WTC11 (cell line): ENCODE measurements at regions not wholly inside any gene's neighbourhood (a gene's known extent, or its start where the extent isn't known, plus 50 kb on each side); places are given as distances from the start of the nearest gene placed in this dataset.

Experiments
- ATAC-seq: fragments of 200-7000 bp; cut with Tn5 transposase; 2 replicates; pipeline ENCODE4 v1.10.0; 2021; ENCODE audit warnings: mild to moderate bottlenecking, moderate library complexity
- CTCF ChIA-PET: fragments of 300-600 bp; sonication (Branson Sonifier 250); formaldehyde crosslinking; loops from one replicate; lab custom pipeline; 2021; ENCODE audit warnings: antibody characterized with exemption; lab: Charles Lee
- POLR2A ChIA-PET: fragments of 350-600 bp; sonication (Branson Sonifier 250); formaldehyde crosslinking; loops from one replicate; lab custom pipeline; 2021; ENCODE audit warnings: antibody characterized with exemption; lab: Charles Lee
- DNase-seq: peaks from one replicate; pipeline ENCODE4 v3.0.0; 2021; ENCODE audit warnings: low spot score
- H3K27ac Mint-ChIP-seq: 2 replicates; pipeline ENCODE4 v1.8.0; 2021; ENCODE audit warnings: mixed read lengths
- H3K27me3 Mint-ChIP-seq: 2 replicates; pipeline ENCODE4 v1.8.0; 2021; ENCODE audit warnings: low read depth, mild to moderate bottlenecking, moderate library complexity, mixed read lengths
- H3K36me3 Mint-ChIP-seq: 2 replicates; pipeline ENCODE4 v1.8.0; 2021; ENCODE audit warnings: mixed read lengths
- H3K4me1 Mint-ChIP-seq: 2 replicates; pipeline ENCODE4 v1.8.0; 2022; ENCODE audit warnings: mixed read lengths
- H3K4me3 Mint-ChIP-seq: 2 replicates; pipeline ENCODE4 v1.8.0; 2021; ENCODE audit warnings: mild to moderate bottlenecking, moderate library complexity, mixed read lengths
- H3K9me3 Mint-ChIP-seq: 2 replicates; pipeline ENCODE4 v1.8.0; 2021; ENCODE audit warnings: mixed read lengths
- CREM ChIP-seq: sonication (generic); formaldehyde crosslinking; IDR thresholded peaks from 2 replicates; pipeline ENCODE4 v1.8.1; 2022; ENCODE audit warnings: mild to moderate bottlenecking, missing genetic modification reagents, moderate library complexity
- ELF4 ChIP-seq: sonication (generic); formaldehyde crosslinking; IDR thresholded peaks from 2 replicates; pipeline ENCODE4 v1.8.1; 2022; ENCODE audit warnings: low read depth, mild to moderate bottlenecking, moderate library complexity, missing genetic modification reagents
- EMX1 ChIP-seq: fragments of 250-450 bp; sonication (Bioruptor Pico); IDR thresholded peaks from 2 replicates; pipeline ENCODE4 v1.8.0; 2021; ENCODE audit warnings: mild to moderate bottlenecking
- GABPB1 ChIP-seq: sonication (generic); formaldehyde crosslinking; IDR thresholded peaks from 2 replicates; pipeline ENCODE4 v1.8.1; 2023; ENCODE audit warnings: mild to moderate bottlenecking, missing genetic modification reagents
- GRHL2 ChIP-seq: fragments of 250-450 bp; sonication (Bioruptor Pico); IDR thresholded peaks from 2 replicates; pipeline ENCODE4 v1.8.0; 2022; ENCODE audit warnings: mild to moderate bottlenecking, moderate library complexity; ENCODE audit not compliant: insufficient replicate concordance, severe bottlenecking
- HMGA2 ChIP-seq: fragments of 250-450 bp; sonication (Bioruptor Pico); IDR thresholded peaks from 2 replicates; pipeline ENCODE4 v1.4.0; 2021; ENCODE audit warnings: mild to moderate bottlenecking, moderate library complexity
- IRF2 ChIP-seq: sonication (generic); formaldehyde crosslinking; IDR thresholded peaks from 2 replicates; pipeline ENCODE4 v1.8.0; 2022; ENCODE audit warnings: low read depth, missing genetic modification reagents, borderline replicate concordance
- KAT7 ChIP-seq: sonication (generic); formaldehyde crosslinking; IDR thresholded peaks from 2 replicates; pipeline ENCODE4 v1.8.1; 2023; ENCODE audit warnings: missing genetic modification reagents, mild to moderate bottlenecking, borderline replicate concordance
- MYBL2 ChIP-seq: sonication (generic); formaldehyde crosslinking; IDR thresholded peaks from 2 replicates; pipeline ENCODE4 v1.8.1; 2023; ENCODE audit warnings: mild to moderate bottlenecking, moderate library complexity, missing genetic modification reagents
- NFATC4 ChIP-seq: fragments of 250-450 bp; sonication (Bioruptor Pico); IDR thresholded peaks from 2 replicates; pipeline ENCODE4 v1.9.0; 2021; ENCODE audit warnings: mild to moderate bottlenecking
- NFYB ChIP-seq: sonication (generic); formaldehyde crosslinking; conservative IDR thresholded peaks from 2 replicates; pipeline ENCODE4 v1.8.0; 2022; ENCODE audit warnings: low read depth, missing genetic modification reagents
- NR1H2 ChIP-seq: sonication (generic); formaldehyde crosslinking; IDR thresholded peaks from 2 replicates; pipeline ENCODE4 v1.9.0; 2021; ENCODE audit warnings: mild to moderate bottlenecking, moderate library complexity, missing genetic modification reagents
- SMAD3 ChIP-seq: sonication (generic); formaldehyde crosslinking; IDR thresholded peaks from 2 replicates; pipeline ENCODE4 v1.8.0; 2022; ENCODE audit warnings: missing genetic modification reagents, mild to moderate bottlenecking, borderline replicate concordance
- TEAD1 ChIP-seq: sonication (generic); formaldehyde crosslinking; IDR thresholded peaks from 2 replicates; pipeline ENCODE4 v1.8.0; 2022; ENCODE audit warnings: mild to moderate bottlenecking, missing genetic modification reagents
- TEAD4 ChIP-seq: sonication (generic); formaldehyde crosslinking; IDR thresholded peaks from 2 replicates; pipeline ENCODE4 v1.8.0; 2022; ENCODE audit warnings: mild to moderate bottlenecking, missing genetic modification reagents
- ZNF232 ChIP-seq: sonication (generic); formaldehyde crosslinking; IDR thresholded peaks from 2 replicates; pipeline ENCODE4 v1.8.0; 2022; ENCODE audit warnings: mild to moderate bottlenecking, missing genetic modification reagents
- ZNF416 ChIP-seq: fragments of 250-450 bp; sonication (Bioruptor Pico); IDR thresholded peaks from 2 replicates; pipeline ENCODE4 v1.9.0; 2021; ENCODE audit warnings: mild to moderate bottlenecking, inconsistent platforms
- TF ChIP-seq, protein P1 (sequence below): sonication (generic); formaldehyde crosslinking; IDR thresholded peaks from 2 replicates; pipeline ENCODE4 v1.8.1; 2023; ENCODE audit warnings: mild to moderate bottlenecking, moderate library complexity, missing genetic modification reagents
- TF ChIP-seq, protein P2 (sequence below): sonication (generic); formaldehyde crosslinking; IDR thresholded peaks from 2 replicates; pipeline ENCODE4 v1.8.0; 2022; ENCODE audit warnings: mild to moderate bottlenecking, missing genetic modification reagents
- TF ChIP-seq, protein P3 (sequence below): sonication (generic); formaldehyde crosslinking; conservative IDR thresholded peaks from 2 replicates; pipeline ENCODE4 v1.8.1; 2022; ENCODE audit warnings: mild to moderate bottlenecking, missing genetic modification reagents
- TF ChIP-seq, protein P4 (sequence below): sonication (generic); formaldehyde crosslinking; IDR thresholded peaks from 2 replicates; pipeline ENCODE4 v1.8.0; 2022; ENCODE audit warnings: mild to moderate bottlenecking, missing genetic modification reagents
- TF ChIP-seq, protein P5 (sequence below): sonication (generic); formaldehyde crosslinking; IDR thresholded peaks from 2 replicates; pipeline ENCODE4 v1.8.0; 2023; ENCODE audit warnings: missing genetic modification reagents, mild to moderate bottlenecking, borderline replicate concordance

DNA sequence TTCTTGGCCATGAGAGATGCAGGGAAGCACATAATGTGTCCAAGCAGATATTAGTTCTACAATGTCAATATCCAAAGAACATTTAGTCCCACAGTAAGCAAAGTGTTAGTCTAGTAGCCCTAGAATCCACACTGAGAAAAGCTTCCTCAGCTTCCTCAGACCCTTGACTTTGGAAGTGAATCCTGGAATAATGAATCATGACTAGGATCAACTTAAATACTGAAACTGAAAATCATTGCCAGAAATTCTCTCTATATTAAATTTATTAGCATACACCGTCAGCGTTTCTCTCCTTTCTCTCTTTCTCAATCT, 356.9 kb upstream of the ACVR2A start:
- CTCF ChIA-PET = no interaction called here
- Mint-ChIP-seq H3K4me1 (peaks cover 69% of the 10 kb centered on the region), H3K4me3 (no peak overlapping the region)

DNA sequence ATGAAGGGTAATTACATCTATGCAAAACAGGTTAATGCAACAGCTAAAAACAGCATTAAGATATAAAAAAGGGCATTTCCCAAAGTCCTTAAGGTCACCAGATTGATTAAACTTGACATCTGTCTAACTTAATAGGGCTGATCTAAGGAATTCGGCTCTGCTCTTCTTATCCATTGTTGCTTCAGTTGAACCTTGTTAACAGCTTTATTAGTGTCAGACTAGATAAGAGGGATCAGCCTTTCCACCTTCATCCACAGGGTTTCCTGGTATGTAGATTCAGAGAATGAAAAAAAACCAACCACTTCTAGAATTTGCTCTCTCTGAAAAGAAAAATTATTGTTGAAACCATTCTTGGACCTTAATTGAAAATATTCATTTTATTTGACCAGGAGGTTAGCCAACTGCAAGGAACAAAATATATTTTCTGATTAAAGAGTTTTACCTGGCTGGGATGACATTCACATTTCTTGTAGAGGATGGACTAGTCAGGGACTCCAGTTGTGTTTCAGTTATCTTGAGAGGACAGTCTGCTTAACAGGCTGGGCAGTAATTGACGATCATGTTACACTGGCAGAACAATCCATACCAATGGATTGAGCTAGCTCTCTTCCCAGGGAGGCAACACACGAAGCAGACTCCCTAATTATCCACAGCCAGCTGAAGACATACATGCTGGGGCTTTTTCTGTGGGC, 357.4 kb upstream of the ACVR2A start:
- POLR2A ChIA-PET = no interaction called here
- H3K4me3 Mint-ChIP-seq = no peak overlapping the region
- no peak overlapping the region for H3K27ac Mint-ChIP-seq
- CTCF ChIA-PET = interaction anchor here (0.7 to 0.9 kb wide), 2 partner anchors 38 to 754 kb away, joined by 3 to 4 read pairs; no protein-coding TSS in a partner anchor
- H3K27me3 Mint-ChIP-seq = no peaks in the 10 kb centered on the region; the same call in 1 of the 2 replicates
- H3K4me1 Mint-ChIP-seq = peaks cover 70% of the 10 kb centered on the region
- TF ChIP-seq ZNF416 (no peak), ELF4 (CRISPR knock-in tag) (no peak), NFATC4 (CRISPR knock-in tag) (no peak), CREM (no peak), HMGA2 (no peak), ZNF232 (CRISPR knock-in tag) (no peak), EMX1 (no peak), NFYB (CRISPR knock-in tag) (no peak), MYBL2 (CRISPR knock-in tag) (no peak), NR1H2 (CRISPR knock-in tag) (no peak), TEAD1 (CRISPR knock-in tag) (no peak), GRHL2 (CRISPR knock-in tag) (no peak), SMAD3 (no peak), IRF2 (CRISPR knock-in tag) (no peak), KAT7 (CRISPR knock-in tag) (no peak)
- TF ChIP-seq, protein P1, sequence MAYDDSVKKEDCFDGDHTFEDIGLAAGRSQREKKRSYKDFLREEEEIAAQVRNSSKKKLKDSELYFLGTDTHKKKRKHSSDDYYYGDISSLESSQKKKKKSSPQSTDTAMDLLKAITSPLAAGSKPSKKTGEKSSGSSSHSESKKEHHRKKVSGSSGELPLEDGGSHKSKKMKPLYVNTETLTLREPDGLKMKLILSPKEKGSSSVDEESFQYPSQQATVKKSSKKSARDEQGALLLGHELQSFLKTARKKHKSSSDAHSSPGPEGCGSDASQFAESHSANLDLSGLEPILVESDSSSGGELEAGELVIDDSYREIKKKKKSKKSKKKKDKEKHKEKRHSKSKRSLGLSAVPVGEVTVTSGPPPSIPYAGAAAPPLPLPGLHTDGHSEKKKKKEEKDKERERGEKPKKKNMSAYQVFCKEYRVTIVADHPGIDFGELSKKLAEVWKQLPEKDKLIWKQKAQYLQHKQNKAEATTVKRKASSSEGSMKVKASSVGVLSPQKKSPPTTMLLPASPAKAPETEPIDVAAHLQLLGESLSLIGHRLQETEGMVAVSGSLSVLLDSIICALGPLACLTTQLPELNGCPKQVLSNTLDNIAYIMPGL = no peak
- TF ChIP-seq, protein P2, sequence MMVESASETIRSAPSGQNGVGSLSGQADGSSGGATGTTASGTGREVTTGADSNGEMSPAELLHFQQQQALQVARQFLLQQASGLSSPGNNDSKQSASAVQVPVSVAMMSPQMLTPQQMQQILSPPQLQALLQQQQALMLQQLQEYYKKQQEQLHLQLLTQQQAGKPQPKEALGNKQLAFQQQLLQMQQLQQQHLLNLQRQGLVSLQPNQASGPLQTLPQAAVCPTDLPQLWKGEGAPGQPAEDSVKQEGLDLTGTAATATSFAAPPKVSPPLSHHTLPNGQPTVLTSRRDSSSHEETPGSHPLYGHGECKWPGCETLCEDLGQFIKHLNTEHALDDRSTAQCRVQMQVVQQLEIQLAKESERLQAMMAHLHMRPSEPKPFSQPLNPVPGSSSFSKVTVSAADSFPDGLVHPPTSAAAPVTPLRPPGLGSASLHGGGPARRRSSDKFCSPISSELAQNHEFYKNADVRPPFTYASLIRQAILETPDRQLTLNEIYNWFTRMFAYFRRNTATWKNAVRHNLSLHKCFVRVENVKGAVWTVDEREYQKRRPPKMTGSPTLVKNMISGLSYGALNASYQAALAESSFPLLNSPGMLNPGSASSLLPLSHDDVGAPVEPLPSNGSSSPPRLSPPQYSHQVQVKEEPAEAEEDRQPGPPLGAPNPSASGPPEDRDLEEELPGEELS (CRISPR knock-in tag) = no peak
- TF ChIP-seq, protein P3, sequence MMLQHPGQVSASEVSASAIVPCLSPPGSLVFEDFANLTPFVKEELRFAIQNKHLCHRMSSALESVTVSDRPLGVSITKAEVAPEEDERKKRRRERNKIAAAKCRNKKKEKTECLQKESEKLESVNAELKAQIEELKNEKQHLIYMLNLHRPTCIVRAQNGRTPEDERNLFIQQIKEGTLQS = no peak
- TF ChIP-seq, protein P4, sequence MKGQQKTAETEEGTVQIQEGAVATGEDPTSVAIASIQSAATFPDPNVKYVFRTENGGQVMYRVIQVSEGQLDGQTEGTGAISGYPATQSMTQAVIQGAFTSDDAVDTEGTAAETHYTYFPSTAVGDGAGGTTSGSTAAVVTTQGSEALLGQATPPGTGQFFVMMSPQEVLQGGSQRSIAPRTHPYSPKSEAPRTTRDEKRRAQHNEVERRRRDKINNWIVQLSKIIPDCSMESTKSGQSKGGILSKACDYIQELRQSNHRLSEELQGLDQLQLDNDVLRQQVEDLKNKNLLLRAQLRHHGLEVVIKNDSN (CRISPR knock-in tag) = no peak
- no peaks in the 10 kb centered on the region for H3K9me3 Mint-ChIP-seq
- peak; percentile 37; the same call in 1 of the 2 replicates for ATAC-seq
- H3K36me3 Mint-ChIP-seq = no peaks in the 10 kb centered on the region
- DNase-seq = no peak

More for the DNA sequence above, 356.9 kb upstream of the ACVR2A start:
- POLR2A ChIA-PET = no interaction called here
- TF ChIP-seq, protein P5, sequence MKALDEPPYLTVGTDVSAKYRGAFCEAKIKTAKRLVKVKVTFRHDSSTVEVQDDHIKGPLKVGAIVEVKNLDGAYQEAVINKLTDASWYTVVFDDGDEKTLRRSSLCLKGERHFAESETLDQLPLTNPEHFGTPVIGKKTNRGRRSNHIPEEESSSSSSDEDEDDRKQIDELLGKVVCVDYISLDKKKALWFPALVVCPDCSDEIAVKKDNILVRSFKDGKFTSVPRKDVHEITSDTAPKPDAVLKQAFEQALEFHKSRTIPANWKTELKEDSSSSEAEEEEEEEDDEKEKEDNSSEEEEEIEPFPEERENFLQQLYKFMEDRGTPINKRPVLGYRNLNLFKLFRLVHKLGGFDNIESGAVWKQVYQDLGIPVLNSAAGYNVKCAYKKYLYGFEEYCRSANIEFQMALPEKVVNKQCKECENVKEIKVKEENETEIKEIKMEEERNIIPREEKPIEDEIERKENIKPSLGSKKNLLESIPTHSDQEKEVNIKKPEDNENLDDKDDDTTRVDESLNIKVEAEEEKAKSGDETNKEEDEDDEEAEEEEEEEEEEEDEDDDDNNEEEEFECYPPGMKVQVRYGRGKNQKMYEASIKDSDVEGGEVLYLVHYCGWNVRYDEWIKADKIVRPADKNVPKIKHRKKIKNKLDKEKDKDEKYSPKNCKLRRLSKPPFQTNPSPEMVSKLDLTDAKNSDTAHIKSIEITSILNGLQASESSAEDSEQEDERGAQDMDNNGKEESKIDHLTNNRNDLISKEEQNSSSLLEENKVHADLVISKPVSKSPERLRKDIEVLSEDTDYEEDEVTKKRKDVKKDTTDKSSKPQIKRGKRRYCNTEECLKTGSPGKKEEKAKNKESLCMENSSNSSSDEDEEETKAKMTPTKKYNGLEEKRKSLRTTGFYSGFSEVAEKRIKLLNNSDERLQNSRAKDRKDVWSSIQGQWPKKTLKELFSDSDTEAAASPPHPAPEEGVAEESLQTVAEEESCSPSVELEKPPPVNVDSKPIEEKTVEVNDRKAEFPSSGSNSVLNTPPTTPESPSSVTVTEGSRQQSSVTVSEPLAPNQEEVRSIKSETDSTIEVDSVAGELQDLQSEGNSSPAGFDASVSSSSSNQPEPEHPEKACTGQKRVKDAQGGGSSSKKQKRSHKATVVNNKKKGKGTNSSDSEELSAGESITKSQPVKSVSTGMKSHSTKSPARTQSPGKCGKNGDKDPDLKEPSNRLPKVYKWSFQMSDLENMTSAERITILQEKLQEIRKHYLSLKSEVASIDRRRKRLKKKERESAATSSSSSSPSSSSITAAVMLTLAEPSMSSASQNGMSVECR (CRISPR knock-in tag) = no peak
- TF ChIP-seq TEAD4 (CRISPR knock-in tag) (no peak), GABPB1 (CRISPR knock-in tag) (no peak)
- TF ChIP-seq, all 79 proteins: peak for 0
- DNase-seq (no peak), ATAC-seq (no peak)
- Mint-ChIP-seq H3K9me3 (no peaks in the 10 kb centered on the region), H3K27me3 (no peaks in the 10 kb centered on the region; the same call in 1 of the 2 replicates), H3K27ac (no peak overlapping the region), H3K36me3 (no peaks in the 10 kb centered on the region)
